GM12892 (cell line): ENCODE measurements at regions not wholly inside any gene's neighbourhood (a gene's known extent, or its start where the extent isn't known, plus 50 kb on each side); places are given as distances from the start of the nearest gene placed in this dataset.

ENCODE experiments used
- POLR2A ChIP-seq: IDR thresholded peaks from 2 replicates; pipeline ENCODE4 v1.6.1; 2011; ENCODE audit warnings: low read depth, low read length, control low read depth
- TAF1 ChIP-seq: IDR thresholded peaks from 2 replicates; pipeline ENCODE4 v1.6.1; 2011; ENCODE audit warnings: low read depth, mild to moderate bottlenecking, control low read depth, low read length, borderline replicate concordance

- TF ChIP-seq POLR2A (no peak), TAF1 (no peak)
Measured at GRCh38 chr2:223464071-223464470, 138.1 kb downstream of the SCG2 start.
